ENCODE measurements at regions not wholly inside any gene's neighbourhood (a gene's known extent, or its start where the extent isn't known, plus 50 kb on each side); places are given as distances from the start of the nearest gene placed in this dataset.
"Not testable (repeated sequence)": the region's sequence is repeated elsewhere in the genome, so short reads cannot be mapped to it uniquely, and the experiment has no call there.

DNA sequence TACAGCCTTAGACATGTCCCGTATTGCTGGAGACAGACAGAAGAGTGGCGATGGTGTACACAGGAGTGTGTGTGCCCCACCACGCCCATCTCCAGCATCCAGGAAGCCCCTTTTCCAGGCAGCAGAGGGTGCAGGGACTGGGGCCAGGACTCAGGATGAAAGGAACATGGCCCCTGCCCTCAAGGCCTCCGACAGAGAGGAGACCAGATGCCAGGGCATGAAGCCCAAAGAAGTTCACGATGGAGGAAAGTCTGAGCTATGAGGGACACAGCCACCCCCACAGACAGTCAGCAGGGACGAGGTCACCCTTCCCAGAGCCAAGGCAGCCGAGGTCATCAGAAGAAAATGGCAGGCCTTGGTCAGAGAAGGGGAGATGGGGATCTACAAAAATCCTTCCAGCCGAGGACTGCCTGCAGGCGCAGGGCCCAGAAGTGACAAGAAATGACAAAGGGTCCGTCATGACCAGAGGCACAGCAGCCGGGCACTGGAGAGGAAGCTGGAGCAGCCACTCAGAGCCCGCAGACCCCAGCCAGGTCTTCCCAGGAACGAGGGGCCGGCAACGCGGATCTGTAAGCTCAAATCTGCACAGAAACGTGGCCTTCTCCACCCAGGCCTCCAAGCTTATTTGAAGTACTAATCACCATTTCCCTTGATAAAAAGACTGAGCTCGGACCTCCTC, 78.7 kb upstream of the PPP2R2D start:
- POLR2A ChIA-PET (ENCODE audit: unreplicated experiment), result no interaction called here
- CTCF ChIA-PET, result no interaction called here
- Histone ChIP-seq H3K79me2 (ENCODE audit: low read length) (no peaks in the 10 kb centered on the region), H4K20me1 (ENCODE audit: low read length) (no peaks in the 10 kb centered on the region), H3K27me3 (ENCODE audit: low read length) (peaks cover 28% of the 10 kb centered on the region), H3K4me2 (ENCODE audit: low read length) (no peak overlapping the region), H3K9ac (ENCODE audit: low read length) (no peak overlapping the region), H3K36me3 (ENCODE audit: low read depth, low read length) (no peaks in the 10 kb centered on the region), H3K27ac (ENCODE audit: low read length) (no peak overlapping the region), H2AFZ (ENCODE audit: low read length) (no peak overlapping the region), H3K9me2 (replicated peaks; ENCODE audit: low read length) (no peaks in the 10 kb centered on the region), H3K4me1 (ENCODE audit: insufficient read depth, low read length) (no peaks in the 10 kb centered on the region), H3K4me3 (ENCODE audit: low read length) (no peak overlapping the region), H3F3A (ENCODE audit: low read length, unreplicated experiment) (no peaks in the 10 kb centered on the region), H3K9me3 (ENCODE audit: low read length) (no peaks in the 10 kb centered on the region)
- DNase-seq, result no peak
- no peak for TF ChIP-seq EZH2phosphoT487 (IDR thresholded peaks at IDR 0.05; ENCODE audit: borderline replicate concordance, low read length)
- TF ChIP-seq, protein P1, sequence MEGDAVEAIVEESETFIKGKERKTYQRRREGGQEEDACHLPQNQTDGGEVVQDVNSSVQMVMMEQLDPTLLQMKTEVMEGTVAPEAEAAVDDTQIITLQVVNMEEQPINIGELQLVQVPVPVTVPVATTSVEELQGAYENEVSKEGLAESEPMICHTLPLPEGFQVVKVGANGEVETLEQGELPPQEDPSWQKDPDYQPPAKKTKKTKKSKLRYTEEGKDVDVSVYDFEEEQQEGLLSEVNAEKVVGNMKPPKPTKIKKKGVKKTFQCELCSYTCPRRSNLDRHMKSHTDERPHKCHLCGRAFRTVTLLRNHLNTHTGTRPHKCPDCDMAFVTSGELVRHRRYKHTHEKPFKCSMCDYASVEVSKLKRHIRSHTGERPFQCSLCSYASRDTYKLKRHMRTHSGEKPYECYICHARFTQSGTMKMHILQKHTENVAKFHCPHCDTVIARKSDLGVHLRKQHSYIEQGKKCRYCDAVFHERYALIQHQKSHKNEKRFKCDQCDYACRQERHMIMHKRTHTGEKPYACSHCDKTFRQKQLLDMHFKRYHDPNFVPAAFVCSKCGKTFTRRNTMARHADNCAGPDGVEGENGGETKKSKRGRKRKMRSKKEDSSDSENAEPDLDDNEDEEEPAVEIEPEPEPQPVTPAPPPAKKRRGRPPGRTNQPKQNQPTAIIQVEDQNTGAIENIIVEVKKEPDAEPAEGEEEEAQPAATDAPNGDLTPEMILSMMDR (conservative IDR thresholded peaks at IDR 0.05; ENCODE audit: low read depth, low read length), result no peak
- no peak for TF ChIP-seq EZH2 (IDR thresholded peaks at IDR 0.05; ENCODE audit: low read length, unreplicated experiment)
- ATAC-seq, result no peak
- intact Hi-C loops (cut with micrococcal nuclease), result no loop called here
- no TSS peak for BruUV-seq (replicated peaks)

DNA sequence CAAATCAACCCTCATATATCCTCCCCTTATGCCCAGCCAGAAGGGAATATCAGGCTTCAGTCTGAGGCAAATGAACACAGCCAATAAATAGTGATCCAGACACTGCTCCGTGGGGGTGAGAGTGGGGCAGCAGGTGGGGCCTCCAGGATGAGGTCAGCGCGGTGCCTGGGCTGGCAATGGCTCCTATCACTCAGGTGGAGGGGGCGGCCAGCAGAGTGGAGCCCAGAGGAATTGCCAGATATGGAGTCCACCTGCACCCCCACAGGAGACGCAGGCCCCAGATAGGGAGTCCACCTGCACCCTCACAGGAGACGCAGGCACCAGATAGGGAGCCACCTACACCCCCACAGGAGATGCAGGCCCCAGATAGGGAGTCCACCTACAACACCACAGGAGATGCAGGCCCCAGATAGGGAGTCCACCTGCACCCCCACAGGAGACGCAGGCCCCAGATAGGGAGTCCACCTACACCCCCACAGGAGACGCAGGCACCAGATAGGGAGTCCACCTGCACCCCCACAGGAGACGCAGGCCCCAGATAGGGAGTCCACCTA, 78.0 kb upstream of the PPP2R2D start:
- no peaks in the 10 kb centered on the region for H3K4me1 ChIP-seq (ENCODE audit: insufficient read depth, low read length)
- TF ChIP-seq EZH2phosphoT487 (IDR thresholded peaks at IDR 0.05; ENCODE audit: borderline replicate concordance, low read length), result no peak
- TF ChIP-seq, protein P1 (conservative IDR thresholded peaks at IDR 0.05; ENCODE audit: low read depth, low read length), result no peak
- no peak for TF ChIP-seq EZH2 (IDR thresholded peaks at IDR 0.05; ENCODE audit: low read length, unreplicated experiment)
- intact Hi-C loops (cut with micrococcal nuclease), result no loop called here
- no peaks in the 10 kb centered on the region for H3K36me3 ChIP-seq (ENCODE audit: low read depth, low read length)
- no peaks in the 10 kb centered on the region for H3K9me2 ChIP-seq (replicated peaks; ENCODE audit: low read length)
- no peak overlapping the region for H3K4me2 ChIP-seq (ENCODE audit: low read length)
- no peaks in the 10 kb centered on the region for H4K20me1 ChIP-seq (ENCODE audit: low read length)
- no TSS peak for BruUV-seq (replicated peaks)
- ChIA-PET CTCF (no interaction called here), POLR2A (ENCODE audit: unreplicated experiment) (no interaction called here)
- no peak overlapping the region for H2AFZ ChIP-seq (ENCODE audit: low read length)
- H3K27ac ChIP-seq (ENCODE audit: low read length), result no peak overlapping the region
- DNase-seq (no peak), ATAC-seq (no peak)
- H3K9me3 ChIP-seq (ENCODE audit: low read length), result no peaks in the 10 kb centered on the region
- H3F3A ChIP-seq (ENCODE audit: low read length, unreplicated experiment), result no peaks in the 10 kb centered on the region
- no peak overlapping the region for H3K4me3 ChIP-seq (ENCODE audit: low read length)
- peaks cover 21% of the 10 kb centered on the region for H3K27me3 ChIP-seq (ENCODE audit: low read length)
- no peak overlapping the region for H3K9ac ChIP-seq (ENCODE audit: low read length)
- no peaks in the 10 kb centered on the region for H3K79me2 ChIP-seq (ENCODE audit: low read length)

DNA sequence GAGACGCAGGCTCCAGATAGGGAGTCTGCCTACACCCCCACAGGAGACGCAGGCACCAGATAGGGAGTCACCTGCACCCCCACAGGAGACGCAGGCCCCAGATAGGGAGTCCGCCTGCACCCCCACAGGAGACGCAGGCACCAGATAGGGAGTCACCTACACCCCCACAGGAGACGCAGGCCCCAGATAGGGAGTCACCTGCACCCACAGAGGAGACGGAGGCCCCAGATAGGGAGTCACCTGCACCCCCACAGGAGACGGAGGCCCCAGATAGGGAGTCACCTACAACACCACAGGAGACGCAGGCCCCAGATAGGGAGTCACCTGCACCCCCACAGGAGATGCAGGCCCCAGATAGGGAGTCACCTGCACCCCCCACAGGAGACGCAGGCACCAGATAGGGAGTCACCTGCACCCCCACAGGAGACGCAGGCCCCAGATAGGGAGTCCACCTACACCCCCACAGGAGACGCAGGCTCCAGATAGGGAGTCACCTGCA, 77.2 kb upstream of the PPP2R2D start:
- H3K4me1 ChIP-seq (ENCODE audit: insufficient read depth, low read length); H3F3A ChIP-seq (ENCODE audit: low read length, unreplicated experiment); H3K9ac ChIP-seq (ENCODE audit: low read length); BruUV-seq (replicated peaks); intact Hi-C loops (cut with micrococcal nuclease); H3K4me2 ChIP-seq (ENCODE audit: low read length); CTCF ChIA-PET; H3K27ac ChIP-seq (ENCODE audit: low read length); H3K79me2 ChIP-seq (ENCODE audit: low read length); H3K9me2 ChIP-seq (replicated peaks; ENCODE audit: low read length); H2AFZ ChIP-seq (ENCODE audit: low read length); ATAC-seq; H3K9me3 ChIP-seq (ENCODE audit: low read length); H3K36me3 ChIP-seq (ENCODE audit: low read depth, low read length); POLR2A ChIA-PET (ENCODE audit: unreplicated experiment); H3K4me3 ChIP-seq (ENCODE audit: low read length); H4K20me1 ChIP-seq (ENCODE audit: low read length); DNase-seq: not testable (repeated sequence)
- H3K27me3 ChIP-seq (ENCODE audit: low read length), result 0 out of 2 replicates have a peak, but pooled peaks cover 16% of the 10 kb centered on the region
